IMR-90 (cell line): ENCODE measurements at regions not wholly inside any gene's neighbourhood (a gene's known extent, or its start where the extent isn't known, plus 50 kb on each side); places are given as distances from the start of the nearest gene placed in this dataset.

Experiments used
- ATAC-seq: fragments of 200-7000 bp; cut with Tn5 transposase; 2 replicates; pipeline ENCODE4 v1.9.1; 2020; ENCODE audit warnings: low read depth, mild to moderate bottlenecking, moderate library complexity
- BruUV-seq: library from RNA; stranded (reverse); fragments of 400-500 nt; replicated peaks from 2 replicates; lab custom pipeline; 2021; lab: Mats Ljungman, UMichigan
- CTCF ChIA-PET: fragments of 300-600 bp; formaldehyde crosslinking; extraction: SDS; loops from one replicate; lab custom pipeline; 2021; ENCODE audit warnings: antibody characterized with exemption; lab: Yijun Ruan, JAX
- POLR2A ChIA-PET: fragments of 300-600 bp; sonication (Branson Sonifier 250); formaldehyde crosslinking; loops from one replicate; lab custom pipeline; 2022; ENCODE audit warnings: antibody characterized with exemption; ENCODE audit not compliant: unreplicated experiment; lab: Charles Lee
- DNase-seq: peaks from one replicate; pipeline ENCODE4 v3.0.0; 2013
- H2AFZ ChIP-seq: replicated peaks from 2 replicates; pipeline ENCODE3; 2013; ENCODE audit warnings: low read length, mild to moderate bottlenecking; ENCODE audit not compliant: poor library complexity
- H2AK5ac ChIP-seq: 2 replicates; pipeline ENCODE4 v1.6.1; 2013; ENCODE audit warnings: low read depth, low read length, inconsistent platforms
- H2AK9ac ChIP-seq: replicated peaks from 2 replicates; pipeline ENCODE3; 2013; ENCODE audit warnings: mild to moderate bottlenecking, low read depth, low read length, moderate library complexity; ENCODE audit not compliant: poor library complexity
- H2BK120ac ChIP-seq: 2 replicates; pipeline ENCODE4 v1.6.1; 2013; ENCODE audit warnings: low read depth, low read length, inconsistent platforms
- H2BK15ac ChIP-seq: 3 replicates; pipeline ENCODE4 v1.6.1; 2013; ENCODE audit warnings: low read depth, low read length, inconsistent platforms
- H2BK20ac ChIP-seq: 2 replicates; pipeline ENCODE4 v1.6.1; 2013; ENCODE audit warnings: low read depth, mild to moderate bottlenecking, inconsistent platforms, low read length, moderate library complexity
- H2BK5ac ChIP-seq: 2 replicates; pipeline ENCODE4 v1.6.1; 2013; ENCODE audit warnings: mild to moderate bottlenecking, low read depth, low read length, inconsistent platforms; ENCODE audit not compliant: poor library complexity, severe bottlenecking
- H3K14ac ChIP-seq: replicated peaks from 2 replicates; pipeline ENCODE4 v1.6.1; 2013; ENCODE audit warnings: low read depth, low read length, inconsistent platforms
- H3K18ac ChIP-seq: 2 replicates; pipeline ENCODE4 v1.6.1; 2013; ENCODE audit warnings: low read depth, low read length, control low read depth
- H3K23ac ChIP-seq: 2 replicates; pipeline ENCODE4 v1.6.1; 2013; ENCODE audit warnings: low read depth, low read length, inconsistent platforms
- H3K27ac ChIP-seq: 2 replicates; pipeline ENCODE4 v1.5.1; 2013; ENCODE audit warnings: mild to moderate bottlenecking, control low read depth, low read length; ENCODE audit not compliant: insufficient read depth
- H3K27me3 ChIP-seq: 2 replicates; pipeline ENCODE4 v1.6.1; 2013; ENCODE audit warnings: low read length; ENCODE audit not compliant: control insufficient read depth, insufficient read depth
- H3K36me3 ChIP-seq: 2 replicates; pipeline ENCODE4 v1.6.1; 2013; ENCODE audit warnings: low read length, mixed read lengths; ENCODE audit not compliant: control insufficient read depth, insufficient read depth
- H3K4ac ChIP-seq: 2 replicates; pipeline ENCODE4 v1.6.1; 2013; ENCODE audit warnings: low read depth, low read length, inconsistent platforms
- H3K4me1 ChIP-seq: 2 replicates; pipeline ENCODE4 v1.6.1; 2013; ENCODE audit warnings: low read length, mixed read lengths; ENCODE audit not compliant: control insufficient read depth, insufficient read depth
- H3K4me2 ChIP-seq: 2 replicates; pipeline ENCODE4 v1.6.1; 2013; ENCODE audit warnings: low read depth, mild to moderate bottlenecking, control low read depth, low read length, moderate library complexity
- H3K4me3 ChIP-seq: 2 replicates; pipeline ENCODE4 v1.5.1; 2013; ENCODE audit warnings: low read depth, mild to moderate bottlenecking, control low read depth, low read length, moderate library complexity; ENCODE audit not compliant: insufficient read depth
- H3K56ac ChIP-seq: 2 replicates; pipeline ENCODE4 v1.6.1; 2013; ENCODE audit warnings: low read length, inconsistent platforms; ENCODE audit not compliant: insufficient read depth; ENCODE audit errors: extremely low read depth
- H3K79me1 ChIP-seq, 2 experiments: 2 replicates each; pipeline ENCODE4 v1.6.1; 2013; ENCODE audit warnings: low read length in 2 of 2, inconsistent platforms in 1 of 2, low read depth in 1 of 2
- H3K9ac ChIP-seq: 2 replicates; pipeline ENCODE4 v1.6.1; 2013; ENCODE audit warnings: low read depth, low read length, control low read depth
- H3K9me1 ChIP-seq: 2 replicates; pipeline ENCODE4 v1.6.1; 2013; ENCODE audit warnings: low read length, inconsistent platforms; ENCODE audit not compliant: insufficient read depth
- H3K9me3 ChIP-seq: 2 replicates; pipeline ENCODE4 v1.6.1; 2013; ENCODE audit warnings: low read length; ENCODE audit not compliant: control insufficient read depth, insufficient read depth
- H4K20me1 ChIP-seq: 2 replicates; pipeline ENCODE4 v1.6.1; 2013; ENCODE audit warnings: low read length, inconsistent platforms; ENCODE audit not compliant: insufficient read depth
- H4K5ac ChIP-seq: 2 replicates; pipeline ENCODE4 v1.6.1; 2013; ENCODE audit warnings: mild to moderate bottlenecking, low read depth, low read length, control low read depth
- H4K8ac ChIP-seq, 2 experiments: 2 replicates each; pipeline ENCODE4 v1.6.1; 2013; ENCODE audit warnings: low read depth in 2 of 2, low read length in 2 of 2, control low read depth in 1 of 2, inconsistent platforms in 1 of 2
- H4K91ac ChIP-seq: 2 replicates; pipeline ENCODE4 v1.6.1; 2013; ENCODE audit warnings: low read depth, low read length, inconsistent platforms; ENCODE audit not compliant: insufficient read depth
- BHLHE40 ChIP-seq: fragments of 150-350 bp; IDR thresholded peaks from 2 replicates; pipeline ENCODE4 v1.6.1; 2016; ENCODE audit warnings: mild to moderate bottlenecking, low read depth, low read length
- CEBPB ChIP-seq: IDR thresholded peaks from 2 replicates; pipeline ENCODE4 v1.6.1; 2012; ENCODE audit warnings: low read depth, low read length, improper control_type of control experiment
- CHD1 ChIP-seq: IDR thresholded peaks from 2 replicates; pipeline ENCODE4 v1.6.1; 2012; ENCODE audit warnings: low read depth, low read length, improper control_type of control experiment
- ELK1 ChIP-seq: fragments of 150-350 bp; IDR thresholded peaks from 2 replicates; pipeline ENCODE4 v1.6.1; 2016; ENCODE audit warnings: low read depth, mild to moderate bottlenecking, low read length, moderate library complexity, borderline replicate concordance
- FOS ChIP-seq: fragments of 150-350 bp; IDR thresholded peaks from 2 replicates; pipeline ENCODE4 v1.6.1; 2016; ENCODE audit warnings: low read depth, low read length
- MAFK ChIP-seq: IDR thresholded peaks from 2 replicates; pipeline ENCODE4 v1.6.1; 2012; ENCODE audit warnings: low read depth, low read length, improper control_type of control experiment
- MAZ ChIP-seq: IDR thresholded peaks from 2 replicates; pipeline ENCODE4 v1.6.1; 2012; ENCODE audit warnings: low read depth, mild to moderate bottlenecking, low read length, improper control_type of control experiment, moderate library complexity, borderline replicate concordance
- MXI1 ChIP-seq: IDR thresholded peaks from 2 replicates; pipeline ENCODE4 v1.6.1; 2012; ENCODE audit warnings: low read depth, mild to moderate bottlenecking, low read length, moderate library complexity, borderline replicate concordance
- NFE2L2 ChIP-seq: fragments of 150-350 bp; IDR thresholded peaks from 2 replicates; pipeline ENCODE4 v1.6.1; 2016; ENCODE audit warnings: low read depth, mild to moderate bottlenecking, low read length
- RAD21 ChIP-seq: IDR thresholded peaks from 2 replicates; pipeline ENCODE4 v1.6.1; 2012; ENCODE audit warnings: low read length, improper control_type of control experiment
- RCOR1 ChIP-seq: IDR thresholded peaks from 2 replicates; pipeline ENCODE4 v1.6.1; 2012; ENCODE audit warnings: mild to moderate bottlenecking, low read length, improper control_type of control experiment; ENCODE audit not compliant: insufficient replicate concordance
- RFX5 ChIP-seq: IDR thresholded peaks from 2 replicates; pipeline ENCODE4 v1.8.0; 2012; ENCODE audit warnings: low read depth, mild to moderate bottlenecking, low read length, moderate library complexity
- SMC3 ChIP-seq: fragments of 150-350 bp; IDR thresholded peaks from 2 replicates; pipeline ENCODE4 v1.6.1; 2016; ENCODE audit warnings: low read depth, mild to moderate bottlenecking, antibody characterized with exemption, low read length, moderate library complexity
- WGBS, 2 experiments: methylation state at CpG; one replicate each; pipeline versions ENCODE4 v1.1.5 to v1.1.7; 2013; ENCODE audit warnings: missing lambda C conversion rate in 2 of 2; ENCODE audit not compliant: insufficient read length in 1 of 2; ENCODE audit errors: extremely low coverage in 2 of 2; 5-methylcytosine and 5-hydroxymethylcytosine counted together
- dilution Hi-C: fragments of 300-500 bp; cut with HindIII; formaldehyde crosslinking; loops from one replicate; pipeline ENCODE4 v1.14.3; 2018; ENCODE audit warnings: low sequenced_read_pairs; ENCODE audit not compliant: unreplicated experiment
- in situ Hi-C: fragments of 300-500 bp; cut with MboI; formaldehyde crosslinking; loops from 3 replicates; pipeline ENCODE4 v1.14.3; 2019; ENCODE audit warnings: low sequenced_read_pairs, inconsistent platforms, mixed read lengths
- intact Hi-C: fragments of 100-400 bp; cut with micrococcal nuclease; formaldehyde crosslinking; loops from 2 replicates; pipeline ENCODE4 v1.10.0; 2022
- TF ChIP-seq, protein P1 (sequence below): fragments of 150-350 bp; IDR thresholded peaks from 2 replicates; pipeline ENCODE4 v1.6.1; 2017; ENCODE audit warnings: mild to moderate bottlenecking, antibody characterized with exemption, low read length, low read depth

- H2BK15ac ChIP-seq, result no peak overlapping the region
- peaks cover 9% of the 10 kb centered on the region; the same call in 1 of the 2 replicates for H3K9me3 ChIP-seq
- no peaks in the 10 kb centered on the region for H3K79me1 ChIP-seq
- no peak overlapping the region for H4K91ac ChIP-seq
- POLR2A ChIA-PET, result no interaction called here
- H3K23ac ChIP-seq, result no peak overlapping the region
- H3K27ac ChIP-seq, result no peak overlapping the region
- no peak overlapping the region for H3K4ac ChIP-seq
- WGBS, 2 experiments, result no CpG with 5 or more reads among the region's 1 CpG
- in situ Hi-C loops, result no loop called here
- no peaks in the 10 kb centered on the region for H4K20me1 ChIP-seq
- no TSS peak for BruUV-seq
- no peaks in the 10 kb centered on the region for H3K27me3 ChIP-seq
- H3K36me3 ChIP-seq, result no peaks in the 10 kb centered on the region
- H3K9me1 ChIP-seq, result no peaks in the 10 kb centered on the region
- H2AK5ac ChIP-seq, result no peak overlapping the region
- no peak overlapping the region for H4K8ac ChIP-seq
- CTCF ChIA-PET, result no interaction called here
- no peak for TF ChIP-seq CEBPB
- no peak for TF ChIP-seq BHLHE40
- TF ChIP-seq, protein P1, sequence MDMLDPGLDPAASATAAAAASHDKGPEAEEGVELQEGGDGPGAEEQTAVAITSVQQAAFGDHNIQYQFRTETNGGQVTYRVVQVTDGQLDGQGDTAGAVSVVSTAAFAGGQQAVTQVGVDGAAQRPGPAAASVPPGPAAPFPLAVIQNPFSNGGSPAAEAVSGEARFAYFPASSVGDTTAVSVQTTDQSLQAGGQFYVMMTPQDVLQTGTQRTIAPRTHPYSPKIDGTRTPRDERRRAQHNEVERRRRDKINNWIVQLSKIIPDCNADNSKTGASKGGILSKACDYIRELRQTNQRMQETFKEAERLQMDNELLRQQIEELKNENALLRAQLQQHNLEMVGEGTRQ, result no peak
- TF ChIP-seq SMC3, result no peak
- no peak for TF ChIP-seq RFX5
- no peak for TF ChIP-seq MAFK
- no peak for TF ChIP-seq RAD21
- no peak for TF ChIP-seq NFE2L2
- TF ChIP-seq ELK1, result no peak
- no peak for TF ChIP-seq RCOR1
- no peak for TF ChIP-seq CHD1
- no peak for TF ChIP-seq FOS
- TF ChIP-seq MAZ, result no peak
- TF ChIP-seq MXI1, result no peak
- dilution Hi-C loops, result no loop called here
- H3K56ac ChIP-seq, result no peak overlapping the region
- DNase-seq (no peak), ATAC-seq (no peak)
- H2AFZ ChIP-seq, result no peak overlapping the region
- no peak overlapping the region for H3K14ac ChIP-seq
- no peak overlapping the region for H3K18ac ChIP-seq
- no peak overlapping the region for H3K9ac ChIP-seq
- no peak overlapping the region for H2BK5ac ChIP-seq
- H2BK20ac ChIP-seq, result no peak overlapping the region
- H3K4me1 ChIP-seq, result no peaks in the 10 kb centered on the region
- H3K4me2 ChIP-seq, result no peak overlapping the region
- H2BK120ac ChIP-seq, result no peak overlapping the region
- no peak overlapping the region for H3K4me3 ChIP-seq
- intact Hi-C loops, result no loop called here
- no peak overlapping the region for H2AK9ac ChIP-seq
- no peak overlapping the region for H4K5ac ChIP-seq
Observed at GRCh38 chr2:193294371-193294770, 1099.6 kb upstream of the TMEFF2 start.
